HEK293 (cell line): ENCODE measurements at regions not wholly inside any gene's neighbourhood (a gene's known extent, or its start where the extent isn't known, plus 50 kb on each side); places are given as distances from the start of the nearest gene placed in this dataset.

Experiments
- ZNF404 ChIP-seq: fragments of 450-650 bp; formaldehyde crosslinking; IDR thresholded peaks from 2 replicates; pipeline ENCODE4 v1.5.1; 2017; ENCODE audit warnings: missing biosample characterization, missing genetic modification characterization
- ZNF610 ChIP-seq: fragments of 450-650 bp; formaldehyde crosslinking; IDR thresholded peaks from 2 replicates; pipeline ENCODE4 v1.5.1; 2016; ENCODE audit warnings: missing biosample characterization, missing genetic modification characterization, borderline replicate concordance

GRCh38 chrX:150088766-150089518 lies 150.7 kb upstream of the EOLA2 start:
- TF ChIP-seq ZNF404 (tag by site-specific recombination), result no peak
- TF ChIP-seq ZNF610, result no peak
